ENCODE measurements at regions not wholly inside any gene's neighbourhood (a gene's known extent, or its start where the extent isn't known, plus 50 kb on each side); places are given as distances from the start of the nearest gene placed in this dataset.

DNA sequence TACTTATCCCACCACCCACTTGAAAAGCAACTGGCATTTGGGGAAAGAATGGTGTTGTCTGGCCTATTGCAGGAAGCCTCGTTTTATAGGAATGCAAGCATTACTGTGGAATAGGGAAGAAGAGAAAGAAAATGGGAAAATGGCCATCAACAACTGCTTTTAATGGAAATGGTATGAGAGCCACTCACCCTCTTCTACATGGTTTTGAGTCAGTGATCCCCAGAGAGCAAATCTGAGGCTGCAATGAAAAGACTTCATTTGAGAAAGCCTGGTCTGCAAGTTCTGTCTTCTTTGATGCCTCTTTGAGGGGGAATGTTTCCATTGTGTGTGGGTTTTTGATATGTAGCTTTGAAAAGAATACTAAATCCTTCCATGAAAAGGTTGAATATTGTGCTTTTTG is 172.3 kb upstream of the HDDC2 start:
- TF ChIP-seq CTCF (IDR thresholded peaks at IDR 0.05): no peak
- TF ChIP-seq POLR2A (IDR thresholded peaks at IDR 0.05): no peak

All from lower leg skin (tissue), 3 donors.